HepG2 (cell line): ENCODE measurements at regions not wholly inside any gene's neighbourhood (a gene's known extent, or its start where the extent isn't known, plus 50 kb on each side); places are given as distances from the start of the nearest gene placed in this dataset.

Experiments used
- FLYWCH1 ChIP-seq: sonication (generic); formaldehyde crosslinking; IDR thresholded peaks from 2 replicates; pipeline ENCODE4 v1.8.1; 2023; ENCODE audit warnings: mild to moderate bottlenecking, missing genetic modification reagents
- GATAD1 ChIP-seq: IDR thresholded peaks from 2 replicates; pipeline ENCODE4 v1.6.1; 2016; ENCODE audit warnings: missing genetic modification reagents, missing compliant biosample characterization
- NFAT5 ChIP-seq: sonication (generic); formaldehyde crosslinking; IDR thresholded peaks from 2 replicates; pipeline ENCODE4 v1.4.0; 2020; ENCODE audit warnings: missing genetic modification reagents
- POLR2AphosphoS2 ChIP-seq: IDR thresholded peaks from 2 replicates; pipeline ENCODE4 v1.6.1; 2011; ENCODE audit warnings: low read depth, low read length, improper control_type of control experiment
- TCF7L2 ChIP-seq: IDR thresholded peaks from 2 replicates; pipeline ENCODE4 v1.6.1; 2011; ENCODE audit warnings: mild to moderate bottlenecking, low read depth, low read length, moderate library complexity
- THRA ChIP-seq: sonication (generic); formaldehyde crosslinking; IDR thresholded peaks from 2 replicates; pipeline ENCODE4 v1.4.0; 2020; ENCODE audit warnings: missing genetic modification reagents, borderline replicate concordance
- ZBTB42 ChIP-seq: sonication (generic); formaldehyde crosslinking; IDR thresholded peaks from 2 replicates; pipeline ENCODE4 v1.5.0; 2020; ENCODE audit warnings: mild to moderate bottlenecking, missing genetic modification reagents
- ZBTB8A ChIP-seq: sonication (generic); formaldehyde crosslinking; IDR thresholded peaks from 2 replicates; pipeline ENCODE4 v1.4.0; 2020; ENCODE audit warnings: mild to moderate bottlenecking, low read depth, missing genetic modification reagents, borderline replicate concordance
- ZNF354B ChIP-seq: sonication (generic); formaldehyde crosslinking; IDR thresholded peaks from 2 replicates; pipeline ENCODE4 v1.8.0; 2022; ENCODE audit warnings: mild to moderate bottlenecking, missing genetic modification reagents
- ZNF451 ChIP-seq: sonication (generic); formaldehyde crosslinking; IDR thresholded peaks from 2 replicates; pipeline ENCODE4 v1.5.0; 2020; ENCODE audit warnings: mild to moderate bottlenecking, missing genetic modification reagents
- ZNF569 ChIP-seq: sonication (generic); formaldehyde crosslinking; IDR thresholded peaks from 2 replicates; pipeline ENCODE4 v1.5.0; 2020; ENCODE audit warnings: mild to moderate bottlenecking, missing genetic modification reagents, moderate library complexity, borderline replicate concordance
- ZNF709 ChIP-seq: sonication (generic); formaldehyde crosslinking; IDR thresholded peaks from 2 replicates; pipeline ENCODE4 v1.5.0; 2020; ENCODE audit warnings: mild to moderate bottlenecking, missing genetic modification reagents

GRCh38 chr14:104239185-104239775 lies 100.9 kb downstream of the KIF26A start (continued):
- no peak for TF ChIP-seq ZNF709 (CRISPR knock-in tag)
- TF ChIP-seq FLYWCH1 (CRISPR knock-in tag), result no peak
- no peak for TF ChIP-seq THRA (CRISPR knock-in tag)
- TF ChIP-seq GATAD1, result no peak
- TF ChIP-seq ZNF569 (CRISPR knock-in tag), result no peak
- no peak for TF ChIP-seq ZBTB42 (CRISPR knock-in tag)
- no peak for TF ChIP-seq POLR2AphosphoS2
- TF ChIP-seq ZNF451 (CRISPR knock-in tag), result no peak
- TF ChIP-seq ZBTB8A (CRISPR knock-in tag), result no peak
- TF ChIP-seq ZNF354B (CRISPR knock-in tag), result no peak
- no peak for TF ChIP-seq NFAT5 (CRISPR knock-in tag)
- no peak for TF ChIP-seq TCF7L2
